Mammary epithelial cell (primary cell): ENCODE measurements at regions not wholly inside any gene's neighbourhood (a gene's known extent, or its start where the extent isn't known, plus 50 kb on each side); places are given as distances from the start of the nearest gene placed in this dataset.

Source experiments
- EZH2 ChIP-seq: IDR thresholded peaks from 2 replicates; pipeline ENCODE4 v1.6.1; 2012; ENCODE audit warnings: low read length, inconsistent platforms, borderline replicate concordance
- TF ChIP-seq, protein P1 (sequence below), 2 donors: IDR thresholded peaks in 1 of 2; conservative IDR thresholded peaks in 1 of 2; 2 replicates each; pipeline ENCODE4 v1.5.1; 2011 to 2012; ENCODE audit warnings: inconsistent platforms in 2 of 2, low read length in 2 of 2, mild to moderate bottlenecking in 2 of 2, control low read depth in 1 of 2, low read depth in 1 of 2; ENCODE audit not compliant: insufficient read depth in 1 of 2; ENCODE audit errors: extremely low read depth in 1 of 2

DNA sequence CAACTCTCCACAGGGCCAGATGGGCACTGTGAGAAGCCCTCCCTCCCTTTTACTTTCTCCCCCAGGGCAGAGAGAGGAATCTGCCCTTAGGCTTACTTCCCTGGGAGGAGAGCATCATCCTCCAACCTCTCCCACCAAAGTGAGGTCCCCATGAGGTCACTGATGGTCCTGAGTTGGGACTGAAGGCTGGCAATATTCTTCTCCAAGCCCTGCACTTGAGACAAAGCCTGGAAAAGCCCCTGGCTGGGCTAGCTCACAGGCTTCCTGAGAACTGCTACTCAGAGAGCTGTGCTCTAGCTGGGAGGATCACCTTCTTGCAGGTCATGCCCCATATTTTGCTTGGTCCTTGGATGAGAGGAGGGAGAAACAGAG is 110.0 kb upstream of the MEF2A start:
- TF ChIP-seq, protein P1, sequence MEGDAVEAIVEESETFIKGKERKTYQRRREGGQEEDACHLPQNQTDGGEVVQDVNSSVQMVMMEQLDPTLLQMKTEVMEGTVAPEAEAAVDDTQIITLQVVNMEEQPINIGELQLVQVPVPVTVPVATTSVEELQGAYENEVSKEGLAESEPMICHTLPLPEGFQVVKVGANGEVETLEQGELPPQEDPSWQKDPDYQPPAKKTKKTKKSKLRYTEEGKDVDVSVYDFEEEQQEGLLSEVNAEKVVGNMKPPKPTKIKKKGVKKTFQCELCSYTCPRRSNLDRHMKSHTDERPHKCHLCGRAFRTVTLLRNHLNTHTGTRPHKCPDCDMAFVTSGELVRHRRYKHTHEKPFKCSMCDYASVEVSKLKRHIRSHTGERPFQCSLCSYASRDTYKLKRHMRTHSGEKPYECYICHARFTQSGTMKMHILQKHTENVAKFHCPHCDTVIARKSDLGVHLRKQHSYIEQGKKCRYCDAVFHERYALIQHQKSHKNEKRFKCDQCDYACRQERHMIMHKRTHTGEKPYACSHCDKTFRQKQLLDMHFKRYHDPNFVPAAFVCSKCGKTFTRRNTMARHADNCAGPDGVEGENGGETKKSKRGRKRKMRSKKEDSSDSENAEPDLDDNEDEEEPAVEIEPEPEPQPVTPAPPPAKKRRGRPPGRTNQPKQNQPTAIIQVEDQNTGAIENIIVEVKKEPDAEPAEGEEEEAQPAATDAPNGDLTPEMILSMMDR (conservative IDR thresholded peaks at IDR 0.05 in 1 of 2, IDR thresholded peaks at IDR 0.05 in 1 of 2; ENCODE audit: extremely low read depth in 1 of 2, insufficient read depth in 1 of 2, low read depth in 1 of 2, low read length in 2 of 2), result no peak
- no peak for TF ChIP-seq EZH2
